Natural killer cell treated with Interleukin-12 subunit alpha and Interleukin-12 subunit beta and Interleukin-15 and Interleukin-18, amount 100 ng/mL, for 72 hours (primary cell): ENCODE measurements at regions not wholly inside any gene's neighbourhood (a gene's known extent, or its start where the extent isn't known, plus 50 kb on each side); places are given as distances from the start of the nearest gene placed in this dataset.
"Not testable (repeated sequence)": the region's sequence is repeated elsewhere in the genome, so short reads cannot be mapped to it uniquely, and the experiment has no call there.

Experiments
- ATAC-seq, 2 donors: fragments of 150-1000 bp; cut with Tn5 transposase in 1 of 2; sonication (Bioruptor Pico), chemical (Tn5 transposase) in 1 of 2; 2 replicates each; pipeline ENCODE4 v1.10.0; 2021
- DNase-seq: peaks from one replicate; pipeline ENCODE4 v3.0.0; 2022; ENCODE audit warnings: low spot score
- H3K27ac Mint-ChIP-seq, 2 donors: 1 replicate in 1 of 2; 2 replicates in 1 of 2; pipeline ENCODE4 v1.8.0; 2022; ENCODE audit warnings: mixed read lengths in 2 of 2, mild to moderate bottlenecking in 1 of 2, moderate library complexity in 1 of 2
- H3K27me3 Mint-ChIP-seq, 2 donors: 1 replicate in 1 of 2; 2 replicates in 1 of 2; pipeline ENCODE4 v1.8.0; 2022; ENCODE audit warnings: mixed read lengths in 2 of 2
- H3K36me3 Mint-ChIP-seq: one replicate; pipeline ENCODE4 v1.8.0; 2022; ENCODE audit warnings: mixed read lengths
- H3K4me1 Mint-ChIP-seq, 2 donors: 1 replicate in 1 of 2; 2 replicates in 1 of 2; pipeline ENCODE4 v1.8.0; 2022; ENCODE audit warnings: low read depth in 2 of 2, mixed read lengths in 2 of 2, mild to moderate bottlenecking in 1 of 2
- H3K4me3 Mint-ChIP-seq: one replicate; pipeline ENCODE4 v1.8.0; 2022; ENCODE audit warnings: mixed read lengths
- H3K9me3 Mint-ChIP-seq: 2 replicates; pipeline ENCODE4 v1.8.0; 2022; ENCODE audit warnings: mixed read lengths

GRCh38 chr2:236369661-236370062 is 105.5 kb upstream of the ASB18 start:
- H3K9me3 Mint-ChIP-seq: no peaks in the 10 kb centered on the region
- peak; percentile 51 for DNase-seq
- H3K4me3 Mint-ChIP-seq: no peak overlapping the region
- H3K4me1 Mint-ChIP-seq: peaks cover 20 to 26% of the 10 kb centered on the region in 2 donors
- H3K27ac Mint-ChIP-seq: no peak overlapping the region
- no peak for ATAC-seq
- peaks cover 48 to 49% of the 10 kb centered on the region in 2 donors for H3K27me3 Mint-ChIP-seq
- H3K36me3 Mint-ChIP-seq: no peaks in the 10 kb centered on the region

- H3K4me1 Mint-ChIP-seq: peaks cover 16 to 18% of the 10 kb centered on the region in 2 donors
- DNase-seq (peak; percentile 51), ATAC-seq (no peak)
- H3K27me3 Mint-ChIP-seq: peaks cover 45 to 59% of the 10 kb centered on the region in 2 donors
- H3K27ac Mint-ChIP-seq: no peak overlapping the region
- H3K36me3 Mint-ChIP-seq: no peaks in the 10 kb centered on the region
- H3K4me3 Mint-ChIP-seq: no peak overlapping the region
- H3K9me3 Mint-ChIP-seq: no peaks in the 10 kb centered on the region
Measured at GRCh38 chr2:236370847-236371409, 106.7 kb upstream of the ASB18 start.

- no peak overlapping the region for H3K27ac Mint-ChIP-seq
- H3K9me3 Mint-ChIP-seq: no peaks in the 10 kb centered on the region
- H3K27me3 Mint-ChIP-seq: peaks cover 26 to 44% of the 10 kb centered on the region in 2 donors
- H3K4me3 Mint-ChIP-seq: no peak overlapping the region
- H3K36me3 Mint-ChIP-seq: no peaks in the 10 kb centered on the region
- no peaks in the 10 kb centered on the region for H3K4me1 Mint-ChIP-seq
- no peak for DNase-seq
- no peak for ATAC-seq
Measured at GRCh38 chr2:236375973-236376476, 111.8 kb upstream of the ASB18 start.

- no peak for ATAC-seq
Measured at GRCh38 chr2:236376566-236377244, 112.5 kb upstream of the ASB18 start.

GRCh38 chr2:236380051-236380612 is 115.9 kb upstream of the ASB18 start:
- peaks cover 13 to 31% of the 10 kb centered on the region in 2 donors for H3K27me3 Mint-ChIP-seq
- DNase-seq (no peak), ATAC-seq (no peak)
- H3K9me3 Mint-ChIP-seq: no peaks in the 10 kb centered on the region
- H3K4me1 Mint-ChIP-seq: no peaks in the 10 kb centered on the region
- H3K4me3 Mint-ChIP-seq: no peak overlapping the region
- peaks cover 4% of the 10 kb centered on the region for H3K36me3 Mint-ChIP-seq
- H3K27ac Mint-ChIP-seq: no peak overlapping the region

More at GRCh38 chr2:236376566-236377244, 112.5 kb upstream of the ASB18 start:
- Mint-ChIP-seq H3K27ac (no peak overlapping the region), H3K9me3 (no peaks in the 10 kb centered on the region), H3K4me3 (no peak overlapping the region), H3K27me3 (peaks cover 25 to 44% of the 10 kb centered on the region in 2 donors), H3K36me3 (no peaks in the 10 kb centered on the region), H3K4me1 (no peaks in the 10 kb centered on the region)
- DNase-seq: no peak

GRCh38 chr2:236381253-236381652 is 117.0 kb upstream of the ASB18 start:
- ATAC-seq: peak in 1 of 2 donors; percentile 80
- peaks cover 8 to 19% of the 10 kb centered on the region in 2 donors for H3K27me3 Mint-ChIP-seq
- H3K9me3 Mint-ChIP-seq, DNase-seq, H3K4me3 Mint-ChIP-seq, H3K4me1 Mint-ChIP-seq, H3K27ac Mint-ChIP-seq, H3K36me3 Mint-ChIP-seq: not testable (repeated sequence)

GRCh38 chr2:236389284-236390216 is 125.3 kb upstream of the ASB18 start:
- H3K27me3 Mint-ChIP-seq: peaks cover 5 to 13% of the 10 kb centered on the region in 2 donors
- not testable (repeated sequence) for ATAC-seq, H3K4me1 Mint-ChIP-seq, H3K4me3 Mint-ChIP-seq, DNase-seq, H3K27ac Mint-ChIP-seq, H3K36me3 Mint-ChIP-seq, H3K9me3 Mint-ChIP-seq

GRCh38 chr2:236393101-236393500 is 128.9 kb upstream of the ASB18 start:
- H3K4me1 Mint-ChIP-seq: no peaks in the 10 kb centered on the region
- no peaks in the 10 kb centered on the region for H3K36me3 Mint-ChIP-seq
- no peak overlapping the region for H3K4me3 Mint-ChIP-seq
- no peak overlapping the region for H3K27ac Mint-ChIP-seq
- DNase-seq (no peak), ATAC-seq (no peak)
- no peaks in the 10 kb centered on the region for H3K9me3 Mint-ChIP-seq
- H3K27me3 Mint-ChIP-seq: peaks cover 5 to 10% of the 10 kb centered on the region in 2 donors

- no peak for DNase-seq
- Mint-ChIP-seq H3K9me3 (no peaks in the 10 kb centered on the region), H3K27me3 (peaks cover 5 to 10% of the 10 kb centered on the region in 2 donors), H3K36me3 (no peaks in the 10 kb centered on the region), H3K4me3 (no peak overlapping the region), H3K4me1 (no peaks in the 10 kb centered on the region), H3K27ac (no peak overlapping the region)
- no peak for ATAC-seq
Measured at GRCh38 chr2:236393581-236393980, 129.4 kb upstream of the ASB18 start.

GRCh38 chr2:236394571-236394970 is 130.4 kb upstream of the ASB18 start:
- H3K4me1 Mint-ChIP-seq: no peaks in the 10 kb centered on the region
- H3K27ac Mint-ChIP-seq: no peak overlapping the region
- H3K9me3 Mint-ChIP-seq: no peaks in the 10 kb centered on the region
- H3K27me3 Mint-ChIP-seq: peaks cover 4 to 8% of the 10 kb centered on the region in 2 donors
- H3K36me3 Mint-ChIP-seq: no peaks in the 10 kb centered on the region
- no peak overlapping the region for H3K4me3 Mint-ChIP-seq
- DNase-seq (no peak), ATAC-seq (no peak)

- H3K36me3 Mint-ChIP-seq: no peaks in the 10 kb centered on the region
- H3K27me3 Mint-ChIP-seq: peaks cover 0 to 7% of the 10 kb centered on the region in 2 donors
- ATAC-seq: no peak
- H3K4me1 Mint-ChIP-seq: no peaks in the 10 kb centered on the region
- no peaks in the 10 kb centered on the region for H3K9me3 Mint-ChIP-seq
- H3K4me3 Mint-ChIP-seq: no peak overlapping the region
- H3K27ac Mint-ChIP-seq: no peak overlapping the region
- DNase-seq: no peak
Measured at GRCh38 chr2:236395067-236395466, 130.9 kb upstream of the ASB18 start.

GRCh38 chr2:236396818-236397350 is 132.7 kb upstream of the ASB18 start:
- no peaks in the 10 kb centered on the region for H3K4me1 Mint-ChIP-seq
- H3K4me3 Mint-ChIP-seq: no peak overlapping the region
- no peak overlapping the region for H3K27ac Mint-ChIP-seq
- no peaks in the 10 kb centered on the region for H3K9me3 Mint-ChIP-seq
- DNase-seq (no peak), ATAC-seq (peak in 1 of 2 donors; percentile 12)
- H3K36me3 Mint-ChIP-seq: no peaks in the 10 kb centered on the region
- H3K27me3 Mint-ChIP-seq: peaks cover 0 to 5% of the 10 kb centered on the region in 2 donors

GRCh38 chr2:236397681-236398080 is 133.5 kb upstream of the ASB18 start:
- Mint-ChIP-seq H3K36me3 (no peaks in the 10 kb centered on the region), H3K4me3 (no peak overlapping the region), H3K4me1 (no peaks in the 10 kb centered on the region), H3K27me3 (peaks cover 0 to 4% of the 10 kb centered on the region in 2 donors), H3K9me3 (no peaks in the 10 kb centered on the region), H3K27ac (no peak overlapping the region)
- ATAC-seq (no peak), DNase-seq (no peak)
